K562 (cell line): ENCODE measurements at regions not wholly inside any gene's neighbourhood (a gene's known extent, or its start where the extent isn't known, plus 50 kb on each side); places are given as distances from the start of the nearest gene placed in this dataset.

Source experiments
- ATAC-seq: fragments of 200-7000 bp; cut with Tn5 transposase; 3 replicates; pipeline ENCODE4 v1.9.1; 2020; ENCODE audit warnings: moderate library complexity
- BruUV-seq: library from RNA; stranded (reverse); fragments of 400-500 nt; replicated peaks from 2 replicates; lab custom pipeline; 2021; lab: Mats Ljungman, UMichigan
- CTCF ChIA-PET: fragments of 300-600 bp; formaldehyde crosslinking; extraction: SDS; loops from one replicate; lab custom pipeline; 2021; ENCODE audit warnings: low intra/inter-chr PET ratio; lab: Yijun Ruan, JAX
- POLR2A ChIA-PET: fragments of 300-600, 350-650 bp; sonication (Branson Sonifier 250); formaldehyde crosslinking; extraction: SDS; loops from one replicate; lab custom pipeline; 2021; ENCODE audit warnings: antibody characterized with exemption, inconsistent platforms; lab: Yijun Ruan, JAX
- DNase-seq, 4 experiments: peaks; one replicate each; pipeline versions ENCODE4 v3.0.0 to v3.0.0-alpha.2; 2011 to 2018; ENCODE audit warnings: low spot score in 3 of 4, mixed read lengths in 3 of 4; ENCODE audit errors: extremely low read depth in 1 of 4
- FAIRE-seq: peaks from 2 replicates; lab custom pipeline; 2011; peaks lifted over from hg19 to GRCh38; lab: Jason Lieb, UNC
- H2AFZ ChIP-seq: 2 replicates; pipeline ENCODE4 v1.6.0; 2011; ENCODE audit warnings: low read depth, low read length, control low read depth, inconsistent platforms
- H3K27ac ChIP-seq: fragments of 200-600 bp; 3 replicates; pipeline ENCODE4 v1.8.0; 2011; ENCODE audit warnings: low read depth, mild to moderate bottlenecking, control low read depth, inconsistent platforms, low read length, moderate library complexity, mixed read lengths; ENCODE audit errors: extremely low read depth
- H3K27me3 ChIP-seq, 2 experiments: fragments of 300-600 bp in 1 of 2; 2 replicates in 1 of 2; 3 replicates in 1 of 2; pipeline versions ENCODE4 v1.6.0 to v1.8.0; 2011; ENCODE audit warnings: inconsistent platforms in 2 of 2, low read length in 2 of 2, mild to moderate bottlenecking in 1 of 2, mixed read lengths in 1 of 2, moderate library complexity in 1 of 2; ENCODE audit not compliant: control insufficient read depth in 2 of 2, insufficient read depth in 2 of 2
- H3K36me3 ChIP-seq: fragments of 300-600 bp; 3 replicates; pipeline ENCODE4 v1.8.0; 2011; ENCODE audit warnings: mild to moderate bottlenecking, low read length, inconsistent platforms; ENCODE audit not compliant: control insufficient read depth, insufficient read depth
- H3K4me1 ChIP-seq, 2 experiments: fragments of 200-600 bp in 1 of 2; replicated peaks in 1 of 2; 2 replicates in 1 of 2; 3 replicates in 1 of 2; pipeline versions ENCODE4 v1.5.1 to v1.8.0; 2011; ENCODE audit warnings: inconsistent platforms in 2 of 2, low read length in 2 of 2, mild to moderate bottlenecking in 1 of 2, mixed read lengths in 1 of 2, moderate library complexity in 1 of 2; ENCODE audit not compliant: control insufficient read depth in 2 of 2, insufficient read depth in 2 of 2
- H3K4me2 ChIP-seq: 2 replicates; pipeline ENCODE4 v1.6.1; 2011; ENCODE audit warnings: low read length, control low read depth, inconsistent platforms, mixed read lengths; ENCODE audit not compliant: insufficient read depth
- H3K4me3 ChIP-seq: fragments of 200-600 bp; sonication (generic), shearing (Covaris generic); 2 replicates; pipeline ENCODE4 v1.5.1; 2016; ENCODE audit warnings: control low read depth, inconsistent platforms
- H3K79me2 ChIP-seq: fragments of 200-600 bp; 3 replicates; pipeline ENCODE4 v1.8.0; 2011; ENCODE audit warnings: low read length, inconsistent platforms; ENCODE audit not compliant: control insufficient read depth, insufficient read depth
- H3K9ac ChIP-seq, 2 experiments: 2 replicates each; pipeline versions ENCODE4 v1.6.0 to v1.6.1; 2011; ENCODE audit warnings: low read depth in 2 of 2, low read length in 2 of 2, control low read depth in 1 of 2, inconsistent platforms in 1 of 2, mild to moderate bottlenecking in 1 of 2, mixed read lengths in 1 of 2; ENCODE audit not compliant: insufficient read depth in 1 of 2
- H3K9me1 ChIP-seq: one replicate; pipeline ENCODE4 v1.6.0; 2011; ENCODE audit warnings: inconsistent platforms, mild to moderate bottlenecking, low read length, moderate library complexity; ENCODE audit not compliant: control insufficient read depth, insufficient read depth
- H3K9me3 ChIP-seq: replicated peaks from 2 replicates; pipeline ENCODE4 v1.5.1; 2011; ENCODE audit warnings: low read depth, low read length, inconsistent platforms; ENCODE audit not compliant: control insufficient read depth, insufficient read depth
- H4K20me1 ChIP-seq: replicated peaks from 2 replicates; pipeline ENCODE4 v1.6.1; 2011; ENCODE audit warnings: low read length, inconsistent platforms, mixed read lengths; ENCODE audit not compliant: control insufficient read depth, insufficient read depth
- BRD9 ChIP-seq: fragments of 450-650 bp; IDR thresholded peaks from 2 replicates; pipeline ENCODE4 v1.6.1; 2018; ENCODE audit warnings: low read depth; ENCODE audit not compliant: partially characterized antibody
- CLOCK ChIP-seq: fragments of 250-450 bp; sonication (Bioruptor Pico); IDR thresholded peaks from 2 replicates; pipeline ENCODE4 v1.4.0; 2020; ENCODE audit warnings: mild to moderate bottlenecking, moderate library complexity, borderline replicate concordance
- GABPB1 ChIP-seq: sonication (generic); formaldehyde crosslinking; IDR thresholded peaks from 2 replicates; pipeline ENCODE4 v1.8.0; 2022; ENCODE audit warnings: mild to moderate bottlenecking, missing genetic modification reagents
- GABPB2 ChIP-seq: fragments of 250-450 bp; sonication (Bioruptor Pico); conservative IDR thresholded peaks from 2 replicates; pipeline ENCODE4 v1.5.1; 2021; ENCODE audit warnings: mild to moderate bottlenecking
- HES1 ChIP-seq: fragments of 450-650 bp; IDR thresholded peaks from 2 replicates; pipeline ENCODE4 v1.6.1; 2016; ENCODE audit warnings: low read depth, mild to moderate bottlenecking, moderate library complexity
- HIVEP1 ChIP-seq: fragments of 250-450 bp; sonication (Bioruptor Pico); IDR thresholded peaks from 2 replicates; pipeline ENCODE4 v1.4.0; 2020; ENCODE audit warnings: mild to moderate bottlenecking
- KLF6 ChIP-seq: fragments of 250-450 bp; sonication (Bioruptor Pico); IDR thresholded peaks from 2 replicates; pipeline ENCODE4 v1.4.0; 2020; ENCODE audit warnings: mild to moderate bottlenecking, moderate library complexity, borderline replicate concordance
- LARP7 ChIP-seq: fragments of 450-650 bp; IDR thresholded peaks from 2 replicates; pipeline ENCODE4 v1.6.1; 2016
- MEF2A ChIP-seq: IDR thresholded peaks from 2 replicates; pipeline ENCODE4 v1.6.1; 2011; ENCODE audit warnings: low read depth, mild to moderate bottlenecking, low read length, moderate library complexity; ENCODE audit not compliant: control insufficient read depth
- PHF8 ChIP-seq: fragments of 200-600 bp; sonication (generic); IDR thresholded peaks from 2 replicates; pipeline ENCODE4 v1.6.1; 2012; ENCODE audit warnings: mixed run types, mild to moderate bottlenecking, inconsistent platforms, low read length, moderate library complexity, borderline replicate concordance
- XRCC4 ChIP-seq: IDR thresholded peaks from one replicate; pipeline ENCODE4 v1.6.1; 2011; ENCODE audit not compliant: insufficient read depth, insufficient read length; ENCODE audit errors: extremely low read depth
- ZBTB49 ChIP-seq: sonication (generic); formaldehyde crosslinking; IDR thresholded peaks from 2 replicates; pipeline ENCODE4 v1.8.0; 2022; ENCODE audit warnings: missing genetic modification reagents, mild to moderate bottlenecking, borderline replicate concordance
- ZNF165 ChIP-seq: fragments of 250-450 bp; sonication (Bioruptor Pico); IDR thresholded peaks from 2 replicates; pipeline ENCODE4 v1.4.0; 2020; ENCODE audit warnings: borderline replicate concordance
- ZNF282 ChIP-seq: sonication (generic); formaldehyde crosslinking; IDR thresholded peaks from 2 replicates; pipeline ENCODE4 v1.8.1; 2023; ENCODE audit warnings: missing genetic modification reagents
- ZNF408 ChIP-seq: fragments of 250-450 bp; sonication (Bioruptor Pico); IDR thresholded peaks from 2 replicates; pipeline ENCODE4 v1.4.0; 2020; ENCODE audit warnings: low read depth, mild to moderate bottlenecking, moderate library complexity
- ZNF436 ChIP-seq: fragments of 250-450, 450-650 bp; sonication (Bioruptor Pico); formaldehyde crosslinking; IDR thresholded peaks from 2 replicates; pipeline ENCODE4 v1.7.0; 2020; ENCODE audit warnings: mild to moderate bottlenecking
- in situ Hi-C: fragments of 300-500 bp; cut with MboI; formaldehyde crosslinking; loops from 4 replicates; pipeline ENCODE4 v1.15.0; 2018; ENCODE audit warnings: inconsistent platforms, mixed read lengths
- intact Hi-C: fragments of 100-400 bp; cut with micrococcal nuclease; formaldehyde crosslinking; loops from 2 replicates; pipeline ENCODE4 v1.14.2; 2022

- TF ChIP-seq ZNF408 (CRISPR knock-in tag), result no peak
- no peak for TF ChIP-seq ZNF436
- TF ChIP-seq MEF2A, result no peak
Observed at GRCh38 chr9:25129537-25129936, 548.7 kb downstream of the TUSC1 start (continued).

- no peak overlapping the region for H3K4me3 ChIP-seq
- in situ Hi-C loops, result no loop called here
- H3K4me2 ChIP-seq, result no peak overlapping the region
- H2AFZ ChIP-seq, result no peak overlapping the region
- H3K9ac ChIP-seq, result no peak overlapping the region
- H3K4me1 ChIP-seq, result no peaks in the 10 kb centered on the region
- POLR2A ChIA-PET, result no interaction called here
- H3K79me2 ChIP-seq, result no peaks in the 10 kb centered on the region
- no peaks in the 10 kb centered on the region for H3K9me3 ChIP-seq
- H3K27ac ChIP-seq, result no peak overlapping the region
- H3K9me1 ChIP-seq, result no peaks in the 10 kb centered on the region
- H3K36me3 ChIP-seq, result no peaks in the 10 kb centered on the region
- H4K20me1 ChIP-seq, result no peaks in the 10 kb centered on the region
- H3K27me3 ChIP-seq, result no peaks in the 10 kb centered on the region
- ATAC-seq (no peak), FAIRE-seq (no peak), DNase-seq (no peak)
- CTCF ChIA-PET, result no interaction called here
- no peak for TF ChIP-seq GABPB2 (CRISPR knock-in tag)
- TF ChIP-seq ZNF282 (CRISPR knock-in tag), result no peak
- TF ChIP-seq HIVEP1 (CRISPR knock-in tag), result no peak
- TF ChIP-seq CLOCK (CRISPR knock-in tag), result no peak
- no peak for TF ChIP-seq ZBTB49 (CRISPR knock-in tag)
- no peak for TF ChIP-seq PHF8
- TF ChIP-seq LARP7, result no peak
- TF ChIP-seq BRD9, result no peak
- TF ChIP-seq ZNF165 (CRISPR knock-in tag), result no peak
- TF ChIP-seq HES1, result no peak
- no peak for TF ChIP-seq GABPB1 (CRISPR knock-in tag)
- no peak for TF ChIP-seq XRCC4
- TF ChIP-seq KLF6 (CRISPR knock-in tag), result no peak
- intact Hi-C loops, result no loop called here
- BruUV-seq, result no TSS peak
Observed at GRCh38 chr9:25121811-25122210, 556.4 kb downstream of the TUSC1 start.
